ENCODE measurements at regions not wholly inside any gene's neighbourhood (a gene's known extent, or its start where the extent isn't known, plus 50 kb on each side); places are given as distances from the start of the nearest gene placed in this dataset.
"Not testable (repeated sequence)": the region's sequence is repeated elsewhere in the genome, so short reads cannot be mapped to it uniquely, and the experiment has no call there.

GRCh38 chrX:56462389-56462788 lies 101.0 kb upstream of the UBQLN2 start:
- no peaks in the 10 kb centered on the region for H3K9me3 Mint-ChIP-seq (ENCODE audit: low read depth)
- CTCF ChIA-PET = interaction anchor here (1.1 kb wide), 1 partner anchor 266 kb away, joined by 3 read pairs; no protein-coding TSS in a partner anchor
- H3K4me3 Mint-ChIP-seq = no peak overlapping the region
- peaks cover 8% of the 10 kb centered on the region for H3K4me1 Mint-ChIP-seq
- no peak overlapping the region for H3K27ac Mint-ChIP-seq
- ATAC-seq = peak; percentile 42
- no peaks in the 10 kb centered on the region for H3K27me3 Mint-ChIP-seq
- no peak for DNase-seq
- peaks cover 14% of the 10 kb centered on the region for H3K36me3 Mint-ChIP-seq

- CTCF ChIA-PET = no interaction called here
- H3K27ac Mint-ChIP-seq = no peak overlapping the region
Observed at GRCh38 chrX:56468441-56468840, 95.0 kb upstream of the UBQLN2 start.

GRCh38 chrX:56494923-56495322 lies 68.5 kb upstream of the UBQLN2 start:
- H3K4me3 Mint-ChIP-seq; CTCF ChIA-PET; H3K36me3 Mint-ChIP-seq; H3K27ac Mint-ChIP-seq; H3K9me3 Mint-ChIP-seq (ENCODE audit: low read depth); H3K27me3 Mint-ChIP-seq; ATAC-seq; H3K4me1 Mint-ChIP-seq: not testable (repeated sequence)
- DNase-seq = peak; percentile 37

More at GRCh38 chrX:56468441-56468840, 95.0 kb upstream of the UBQLN2 start:
- H3K4me3 Mint-ChIP-seq = no peak overlapping the region
- peaks cover 6% of the 10 kb centered on the region for H3K36me3 Mint-ChIP-seq
- no peaks in the 10 kb centered on the region for H3K27me3 Mint-ChIP-seq
- DNase-seq (no peak), ATAC-seq (no peak)
- no peaks in the 10 kb centered on the region for H3K4me1 Mint-ChIP-seq
- no peaks in the 10 kb centered on the region for H3K9me3 Mint-ChIP-seq (ENCODE audit: low read depth)

- Mint-ChIP-seq H3K27ac (no peak overlapping the region), H3K9me3 (ENCODE audit: low read depth) (peaks cover 2% of the 10 kb centered on the region), H3K36me3 (no peaks in the 10 kb centered on the region), H3K27me3 (no peaks in the 10 kb centered on the region), H3K4me1 (no peaks in the 10 kb centered on the region), H3K4me3 (no peak overlapping the region)
- DNase-seq = no peak
- CTCF ChIA-PET = no interaction called here
- ATAC-seq = no peak
Observed at GRCh38 chrX:56498756-56499155, 64.7 kb upstream of the UBQLN2 start.

GRCh38 chrX:56499372-56499771 lies 64.1 kb upstream of the UBQLN2 start:
- Mint-ChIP-seq H3K36me3 (no peaks in the 10 kb centered on the region), H3K27ac (no peak overlapping the region), H3K4me1 (no peaks in the 10 kb centered on the region), H3K27me3 (no peaks in the 10 kb centered on the region), H3K4me3 (no peak overlapping the region), H3K9me3 (ENCODE audit: low read depth) (peaks cover 1% of the 10 kb centered on the region)
- CTCF ChIA-PET = no interaction called here
- DNase-seq (no peak), ATAC-seq (no peak)

- Mint-ChIP-seq H3K36me3 (peaks cover 1% of the 10 kb centered on the region), H3K9me3 (ENCODE audit: low read depth) (peaks cover 2% of the 10 kb centered on the region), H3K27ac (no peak overlapping the region), H3K27me3 (no peaks in the 10 kb centered on the region), H3K4me3 (no peak overlapping the region), H3K4me1 (no peaks in the 10 kb centered on the region)
- DNase-seq (no peak), ATAC-seq (no peak)
- CTCF ChIA-PET = no interaction called here
Observed at GRCh38 chrX:56503941-56504673, 59.3 kb upstream of the UBQLN2 start.

- CTCF ChIA-PET = no interaction called here
- H3K4me3 Mint-ChIP-seq = no peak overlapping the region
- DNase-seq (no peak), ATAC-seq (no peak)
- H3K9me3 Mint-ChIP-seq (ENCODE audit: low read depth) = peaks cover 6% of the 10 kb centered on the region
- H3K27me3 Mint-ChIP-seq = no peaks in the 10 kb centered on the region
- no peaks in the 10 kb centered on the region for H3K4me1 Mint-ChIP-seq
- peaks cover 1% of the 10 kb centered on the region for H3K36me3 Mint-ChIP-seq
- H3K27ac Mint-ChIP-seq = no peak overlapping the region
Observed at GRCh38 chrX:56505866-56506265, 57.6 kb upstream of the UBQLN2 start.
